GM06990 (cell line): ENCODE measurements at regions not wholly inside any gene's neighbourhood (a gene's known extent, or its start where the extent isn't known, plus 50 kb on each side); places are given as distances from the start of the nearest gene placed in this dataset.

ENCODE experiments used
- DNase-seq: peaks from one replicate; pipeline ENCODE4 v3.0.0-alpha.2; 2011; ENCODE audit not compliant: insufficient read length; ENCODE audit errors: extremely low read depth
- H3K27me3 ChIP-seq: replicated peaks from 2 replicates; pipeline ENCODE4 v1.6.0; 2011; ENCODE audit warnings: low read length; ENCODE audit not compliant: control insufficient read depth, insufficient read depth
- H3K36me3 ChIP-seq: 2 replicates; pipeline ENCODE4 v1.5.1; 2011; ENCODE audit warnings: low read length; ENCODE audit not compliant: control insufficient read depth, insufficient read depth
- H3K4me3 ChIP-seq: replicated peaks from 2 replicates; pipeline ENCODE4 v1.5.1; 2011; ENCODE audit warnings: low read depth, mild to moderate bottlenecking, control low read depth, low read length
- TF ChIP-seq, protein P1 (sequence below): IDR thresholded peaks from 2 replicates; pipeline ENCODE4 v1.5.1; 2011; ENCODE audit warnings: low read length, control low read depth, mild to moderate bottlenecking, inconsistent platforms; ENCODE audit not compliant: insufficient read depth, poor library complexity, severe bottlenecking

DNA sequence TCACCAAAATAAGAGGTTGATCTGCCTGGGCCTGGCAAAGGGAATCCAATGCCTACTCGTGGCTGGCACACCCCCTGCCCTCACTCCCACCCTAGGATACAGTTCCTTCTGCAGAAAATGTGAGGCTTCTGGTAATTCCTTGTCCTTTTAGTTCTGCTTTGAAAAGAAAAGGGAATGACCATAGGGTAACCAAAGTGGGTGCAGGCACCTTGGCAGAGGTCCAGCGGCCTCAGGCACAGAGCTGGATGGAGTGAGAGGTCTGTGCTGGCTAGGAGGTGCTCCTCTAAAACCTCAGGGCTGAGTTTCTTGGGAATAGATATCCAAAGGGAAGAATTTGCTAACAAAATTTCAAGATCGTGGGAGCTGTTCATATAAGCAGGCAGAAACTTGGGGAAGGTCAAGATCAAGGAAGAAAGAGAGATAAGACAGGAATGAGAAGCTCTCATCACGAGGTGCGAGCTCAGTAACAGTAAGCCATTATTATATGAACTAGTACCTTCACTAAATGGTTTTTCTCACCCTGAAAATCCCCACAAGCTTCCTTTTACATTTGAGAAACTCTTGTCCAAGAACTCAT, 293.1 kb upstream of the LYPLAL1 start:
- Histone ChIP-seq H3K27me3 (no peaks in the 10 kb centered on the region), H3K36me3 (no peaks in the 10 kb centered on the region), H3K4me3 (no peak overlapping the region)
- DNase-seq: no peak
- TF ChIP-seq, protein P1, sequence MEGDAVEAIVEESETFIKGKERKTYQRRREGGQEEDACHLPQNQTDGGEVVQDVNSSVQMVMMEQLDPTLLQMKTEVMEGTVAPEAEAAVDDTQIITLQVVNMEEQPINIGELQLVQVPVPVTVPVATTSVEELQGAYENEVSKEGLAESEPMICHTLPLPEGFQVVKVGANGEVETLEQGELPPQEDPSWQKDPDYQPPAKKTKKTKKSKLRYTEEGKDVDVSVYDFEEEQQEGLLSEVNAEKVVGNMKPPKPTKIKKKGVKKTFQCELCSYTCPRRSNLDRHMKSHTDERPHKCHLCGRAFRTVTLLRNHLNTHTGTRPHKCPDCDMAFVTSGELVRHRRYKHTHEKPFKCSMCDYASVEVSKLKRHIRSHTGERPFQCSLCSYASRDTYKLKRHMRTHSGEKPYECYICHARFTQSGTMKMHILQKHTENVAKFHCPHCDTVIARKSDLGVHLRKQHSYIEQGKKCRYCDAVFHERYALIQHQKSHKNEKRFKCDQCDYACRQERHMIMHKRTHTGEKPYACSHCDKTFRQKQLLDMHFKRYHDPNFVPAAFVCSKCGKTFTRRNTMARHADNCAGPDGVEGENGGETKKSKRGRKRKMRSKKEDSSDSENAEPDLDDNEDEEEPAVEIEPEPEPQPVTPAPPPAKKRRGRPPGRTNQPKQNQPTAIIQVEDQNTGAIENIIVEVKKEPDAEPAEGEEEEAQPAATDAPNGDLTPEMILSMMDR: no peak

DNA sequence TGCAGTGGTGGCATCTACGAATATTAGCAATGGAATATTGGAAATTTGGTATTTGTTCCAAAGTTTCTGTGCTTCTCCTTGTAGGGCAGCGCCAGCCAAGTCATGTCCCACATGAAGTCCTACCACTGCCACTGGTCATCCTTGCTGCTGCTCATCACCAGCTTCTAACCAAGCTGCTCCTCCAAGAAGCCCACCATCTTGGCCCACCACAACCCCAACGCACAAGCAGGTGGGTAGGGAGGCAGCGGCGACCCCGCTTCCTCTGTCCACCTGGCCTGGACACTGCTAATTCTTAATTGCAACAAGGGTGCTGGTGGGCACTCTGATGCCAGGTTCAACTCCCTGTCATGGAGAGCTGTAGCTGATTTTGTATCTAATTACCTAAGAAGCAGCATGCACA, 291.2 kb upstream of the LYPLAL1 start:
- Histone ChIP-seq H3K4me3 (no peak overlapping the region), H3K36me3 (no peaks in the 10 kb centered on the region), H3K27me3 (no peaks in the 10 kb centered on the region)
- TF ChIP-seq, protein P1: no peak
- DNase-seq: no peak

DNA sequence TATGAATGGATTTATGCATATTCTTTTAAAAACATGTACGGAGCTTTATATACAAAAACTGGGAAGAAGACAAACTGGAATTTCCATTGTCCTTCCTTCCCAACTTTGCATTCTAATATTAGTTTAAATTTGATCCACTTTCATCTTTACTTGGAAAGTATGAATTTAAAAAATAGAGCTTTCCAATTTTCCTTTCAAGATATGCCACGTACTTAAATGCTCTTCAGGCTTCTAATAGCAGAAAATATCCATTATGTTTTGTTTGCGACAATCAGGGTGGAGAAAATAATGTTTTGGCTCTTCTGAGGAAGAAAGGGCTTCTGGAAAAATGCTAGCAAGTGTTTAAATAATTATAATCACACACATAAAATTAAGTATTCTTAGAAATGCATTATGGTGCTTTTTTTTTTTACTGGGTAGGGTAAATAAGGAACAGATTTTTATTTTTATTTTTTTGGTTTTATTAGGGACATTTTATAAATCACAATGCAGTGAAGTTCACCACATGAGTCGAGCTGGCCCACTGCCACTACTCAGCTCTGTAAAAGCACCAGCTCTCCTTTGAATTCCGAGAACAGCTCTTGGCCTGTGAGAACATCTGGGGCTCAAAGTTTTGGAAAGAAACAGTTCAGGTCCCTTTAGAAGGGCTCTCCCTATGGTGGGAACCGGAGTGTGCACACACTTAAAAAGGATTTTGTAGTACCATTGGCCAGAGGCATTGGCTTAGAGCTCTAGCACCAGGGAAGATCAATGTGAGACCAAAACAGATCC, 287.4 kb upstream of the LYPLAL1 start:
- TF ChIP-seq, protein P1: no peak
- DNase-seq: no peak
- Histone ChIP-seq H3K4me3 (no peak overlapping the region), H3K27me3 (no peaks in the 10 kb centered on the region), H3K36me3 (no peaks in the 10 kb centered on the region)

DNA sequence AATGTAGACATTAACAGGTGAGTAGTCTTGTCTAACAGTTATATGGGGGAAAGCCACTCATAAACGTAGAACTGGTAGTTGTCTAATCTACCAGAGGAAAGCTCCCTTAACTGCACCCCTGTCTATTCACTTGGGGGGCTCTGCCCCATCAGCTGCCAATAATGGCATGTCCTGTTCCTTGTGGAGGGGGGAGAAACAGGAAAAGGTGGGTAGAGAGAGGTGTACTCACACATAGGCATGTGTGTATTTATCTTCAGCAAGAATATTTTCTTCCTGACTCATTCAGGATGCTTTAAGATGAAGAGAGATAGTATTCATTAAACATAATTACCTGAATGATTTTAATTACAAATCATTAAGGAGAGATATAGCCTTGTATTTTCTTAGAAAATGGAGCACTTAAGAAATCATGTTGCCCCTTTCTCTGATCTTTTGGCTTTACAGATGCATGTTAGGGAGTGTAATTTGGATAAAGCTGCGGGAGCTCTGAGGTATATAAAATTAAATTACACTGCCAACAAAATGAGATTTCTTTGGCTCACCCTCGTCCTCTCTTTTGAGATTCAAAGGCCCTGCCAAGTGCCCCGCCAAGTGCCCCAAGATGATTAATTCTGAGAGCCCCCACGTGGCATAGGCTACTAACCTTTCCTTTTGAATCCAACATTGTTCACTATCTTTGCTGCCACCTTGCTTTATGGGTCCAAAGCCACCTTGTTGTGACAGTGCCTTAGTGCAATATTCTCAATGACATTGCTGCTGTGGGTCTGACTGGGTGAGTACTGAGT, 286.3 kb upstream of the LYPLAL1 start:
- no peak overlapping the region for H3K4me3 ChIP-seq
- H3K27me3 ChIP-seq: no peaks in the 10 kb centered on the region
- TF ChIP-seq, protein P1: no peak
- H3K36me3 ChIP-seq: no peaks in the 10 kb centered on the region
- no peak for DNase-seq

DNA sequence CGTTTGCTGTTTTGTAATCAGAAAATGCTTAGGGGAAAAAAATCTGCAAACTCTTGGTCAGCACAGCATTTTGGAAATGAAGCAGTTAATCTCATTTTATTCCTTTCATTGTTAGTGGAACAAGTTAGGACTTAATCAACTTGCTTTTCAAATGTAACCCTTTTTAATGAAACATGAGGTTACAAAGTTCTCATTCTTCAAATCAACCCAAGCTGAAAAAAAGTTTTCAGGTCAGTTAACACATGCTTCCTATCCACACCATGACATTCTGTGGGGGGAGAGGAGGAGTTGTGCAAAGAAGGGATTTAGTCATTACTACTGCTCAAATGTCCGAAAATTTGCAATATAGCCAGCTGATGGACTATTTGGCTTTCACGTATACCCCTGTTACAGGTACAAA, 283.2 kb upstream of the LYPLAL1 start:
- TF ChIP-seq, protein P1: no peak
- H3K4me3 ChIP-seq: no peak overlapping the region
- no peaks in the 10 kb centered on the region for H3K27me3 ChIP-seq
- DNase-seq: no peak
- no peaks in the 10 kb centered on the region for H3K36me3 ChIP-seq
